ENCODE measurements at regions not wholly inside any gene's neighbourhood (a gene's known extent, or its start where the extent isn't known, plus 50 kb on each side); places are given as distances from the start of the nearest gene placed in this dataset.

GRCh38 chr2:154995361-154995760 lies 296.9 kb downstream of the KCNJ3 start:
- no peak for TF ChIP-seq CTCF (IDR thresholded peaks at IDR 0.05)
- TF ChIP-seq POLR2A (IDR thresholded peaks at IDR 0.05): no peak

All from right lobe of liver (tissue), 4 donors.